HG02884 (cell line): ENCODE measurements at regions not wholly inside any gene's neighbourhood (a gene's known extent, or its start where the extent isn't known, plus 50 kb on each side); places are given as distances from the start of the nearest gene placed in this dataset.

Experiments
- ATAC-seq: cut with Tn5 transposase; IDR thresholded peaks from one replicate; pipeline ENCODE4 v1.9.1; 2021; ENCODE audit warnings: mild to moderate bottlenecking, moderate library complexity; ENCODE audit not compliant: unreplicated experiment

DNA sequence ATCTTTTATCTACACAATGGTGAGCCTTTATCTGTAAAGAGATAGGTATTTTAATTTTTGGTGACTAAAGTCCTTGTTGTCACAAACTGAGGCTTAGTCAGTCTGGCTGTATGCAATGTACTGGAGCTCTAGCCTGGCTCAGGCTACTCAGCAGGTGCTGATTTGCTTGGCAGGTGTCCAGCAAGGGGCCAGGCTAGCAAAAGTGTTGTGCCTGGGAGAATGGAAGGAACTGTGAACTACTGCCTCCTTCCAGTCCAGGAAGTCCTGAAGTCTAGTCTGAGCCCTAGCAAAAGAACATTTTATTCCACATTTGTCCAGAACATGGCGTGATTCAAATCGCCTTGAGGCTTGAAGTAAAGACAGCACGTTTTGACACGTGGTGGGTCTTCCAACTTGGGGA is 260.5 kb downstream of the CCDC85A start:
- no peak for ATAC-seq

DNA sequence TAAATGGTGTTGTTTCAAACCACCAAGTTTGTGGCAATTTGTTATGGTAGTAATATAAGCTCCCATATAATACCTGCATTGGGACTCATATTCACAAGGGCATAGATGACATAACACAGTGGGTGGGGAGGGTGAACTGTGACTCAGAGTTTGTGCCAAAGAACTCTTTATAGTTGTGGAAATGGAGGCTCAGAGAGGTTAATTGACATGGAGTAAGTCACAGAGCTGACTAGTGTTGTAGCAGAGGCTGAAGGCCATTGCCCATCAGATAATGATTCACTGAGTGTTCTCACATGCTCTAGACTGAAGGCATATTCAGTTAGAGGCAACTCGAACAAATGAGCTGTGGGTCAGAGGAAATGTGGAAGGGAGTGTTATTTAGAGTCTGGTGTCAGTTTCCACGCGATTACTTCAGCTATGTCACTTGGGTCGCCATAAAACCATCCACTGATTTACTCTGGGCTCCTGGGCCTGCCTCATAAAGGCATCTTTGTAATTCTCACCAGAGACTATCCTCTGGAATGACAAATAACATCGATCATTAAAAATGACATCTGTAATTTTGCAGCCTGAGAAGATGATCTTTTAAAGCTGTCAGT is 264.7 kb downstream of the CCDC85A start:
- ATAC-seq = no peak

DNA sequence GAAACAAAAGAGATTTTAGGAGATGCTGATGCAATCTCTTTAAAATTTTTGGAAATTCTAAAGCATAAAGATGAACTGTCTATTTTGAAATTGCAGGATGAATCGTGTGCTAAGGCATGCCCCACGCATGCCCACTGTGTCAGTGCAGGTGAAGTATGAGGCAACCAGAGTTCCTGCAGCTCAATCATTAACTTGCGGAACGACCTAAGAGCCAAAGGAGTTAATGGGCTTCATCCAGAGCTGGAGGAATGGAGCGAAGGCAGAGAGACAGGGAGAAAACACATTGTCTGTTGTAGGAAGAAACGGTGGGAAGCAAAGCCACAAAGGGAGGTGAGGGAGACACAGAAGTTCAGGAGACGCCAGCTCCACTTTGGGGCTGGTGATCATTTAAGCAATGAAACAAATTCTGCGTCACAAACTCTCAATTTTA is 265.2 kb downstream of the CCDC85A start:
- ATAC-seq = no peak

DNA sequence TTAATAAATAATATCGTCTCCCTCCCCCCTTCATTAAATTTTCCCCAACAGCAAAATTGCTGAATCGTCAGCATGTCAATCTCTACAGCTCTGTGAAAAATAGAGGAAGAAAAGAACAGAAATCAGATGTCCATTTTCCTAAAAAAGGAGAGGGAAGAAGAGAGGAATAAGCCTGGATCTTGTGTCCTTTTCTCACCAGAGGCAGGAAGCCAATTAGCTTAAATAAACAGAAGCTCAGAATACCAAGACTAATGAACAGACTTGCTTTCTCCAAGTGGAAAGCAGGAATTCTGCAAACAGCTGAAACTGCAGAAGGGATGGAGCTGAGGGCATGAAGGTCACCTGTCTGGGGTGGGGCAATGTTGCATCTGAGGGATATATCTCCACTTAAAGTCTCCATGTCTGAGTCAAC is 265.7 kb downstream of the CCDC85A start:
- no peak for ATAC-seq

DNA sequence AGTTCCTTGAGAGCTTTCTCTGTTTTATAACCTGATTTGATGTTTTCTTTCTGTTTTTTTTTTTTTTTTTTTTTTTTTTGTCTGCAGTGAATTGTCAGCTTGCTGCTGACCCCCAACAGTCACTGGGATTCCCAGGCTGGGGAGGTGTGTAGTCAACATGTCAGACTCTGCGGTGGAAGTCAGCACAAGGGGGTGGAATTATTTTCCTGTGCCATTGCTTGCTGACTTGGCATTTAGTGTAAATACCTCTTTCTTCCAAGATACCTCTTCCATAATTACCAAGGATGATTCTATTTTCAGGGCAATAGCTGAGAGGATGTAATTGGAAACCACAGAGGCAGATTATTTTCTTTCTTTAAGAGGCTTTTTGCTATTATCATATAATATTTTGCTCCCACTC is 266.3 kb downstream of the CCDC85A start:
- no peak for ATAC-seq

DNA sequence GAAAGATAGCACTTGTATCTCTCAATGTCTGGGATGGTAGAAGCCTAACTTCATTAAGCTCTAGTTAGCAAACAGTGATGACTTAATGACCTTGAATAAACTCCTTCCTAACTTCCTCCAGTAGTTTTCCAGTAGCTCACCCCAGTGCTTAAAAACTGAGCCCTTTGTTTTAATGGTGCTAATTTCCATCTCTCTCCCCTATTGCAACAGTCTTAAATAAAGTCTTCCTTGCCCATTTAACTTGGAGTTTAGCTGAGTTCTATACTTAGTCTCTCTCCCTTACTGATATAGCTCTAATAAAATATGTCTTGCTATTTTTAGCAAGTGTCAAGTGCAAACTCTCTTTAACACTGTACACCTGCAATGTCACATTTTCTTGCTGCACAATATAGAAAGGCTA is 267.0 kb downstream of the CCDC85A start:
- no peak for ATAC-seq

DNA sequence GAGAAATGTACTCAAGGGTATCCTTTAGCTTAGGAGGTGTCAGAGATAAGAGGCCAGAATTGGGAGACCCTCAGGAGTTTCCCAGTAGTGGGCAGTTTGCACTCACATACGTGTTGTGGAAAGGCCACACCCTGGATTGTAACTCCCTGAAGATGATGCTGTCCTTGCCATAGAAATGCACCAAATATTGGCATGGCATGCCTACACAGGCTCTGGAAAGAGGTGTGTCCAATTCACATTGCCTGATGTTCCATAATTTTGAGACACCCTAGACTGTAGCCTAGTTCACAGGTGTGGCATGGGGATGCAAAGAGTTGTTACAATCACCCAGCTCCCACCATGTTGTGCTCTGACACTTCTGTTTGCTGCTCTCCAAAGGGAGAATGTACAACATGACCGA is 271.9 kb downstream of the CCDC85A start:
- no peak for ATAC-seq

DNA sequence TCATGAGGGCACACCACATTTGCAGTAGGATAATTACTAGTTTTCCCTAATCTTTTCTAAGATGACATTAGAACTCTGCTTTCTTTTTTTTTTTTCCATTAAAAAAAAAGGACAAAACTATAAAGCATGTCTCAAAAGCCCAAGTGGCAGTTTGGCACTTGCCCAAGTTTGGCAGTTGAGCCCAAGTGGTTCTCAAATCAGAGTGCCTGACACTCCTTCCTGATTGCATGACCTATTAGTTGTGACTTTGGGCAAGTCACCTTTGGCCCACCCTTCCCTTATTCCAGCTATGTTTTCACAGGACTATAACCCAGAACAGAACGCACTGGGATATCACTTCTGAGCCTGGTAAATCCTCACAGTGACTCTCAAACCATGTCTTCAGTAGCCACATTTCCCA is 273.0 kb downstream of the CCDC85A start:
- ATAC-seq = no peak

DNA sequence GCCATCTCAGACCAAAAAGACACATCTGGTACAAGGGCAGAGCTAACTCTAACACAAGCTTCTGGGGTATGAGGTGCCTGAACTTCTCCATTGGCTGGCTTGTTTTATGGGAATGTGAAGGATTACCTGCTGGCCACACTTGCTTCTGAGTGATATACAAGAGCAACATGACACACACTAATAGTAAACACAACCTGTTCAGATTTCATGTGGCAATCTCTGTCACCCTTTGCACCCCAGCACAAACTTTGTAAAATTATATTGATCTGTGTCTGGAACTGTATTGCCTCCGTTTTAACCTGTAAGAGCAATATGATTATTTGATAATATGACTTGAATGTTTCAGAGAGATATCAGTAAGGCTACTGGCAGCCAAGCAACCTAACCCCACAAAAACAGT is 276.7 kb downstream of the CCDC85A start:
- ATAC-seq = no peak

DNA sequence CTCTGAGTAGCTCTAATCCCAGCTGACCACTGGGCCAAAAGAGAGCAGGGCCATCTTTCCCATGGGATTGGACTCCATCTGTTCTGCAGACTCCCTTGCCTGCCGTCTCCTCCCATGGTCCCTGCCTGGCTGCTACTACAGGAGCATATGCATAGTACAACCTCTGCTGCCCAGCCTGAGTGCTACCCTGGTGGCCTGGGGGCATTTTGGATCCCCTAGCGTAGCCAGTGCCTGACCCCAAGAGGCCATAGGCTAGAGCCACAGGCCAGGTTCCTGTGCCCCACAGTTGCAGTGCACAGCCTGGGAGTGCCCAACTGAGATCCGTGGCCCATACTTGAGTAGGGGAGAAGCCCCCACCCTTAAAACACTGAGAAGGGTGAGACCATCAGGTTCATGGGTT is 280.3 kb downstream of the CCDC85A start:
- no peak for ATAC-seq

DNA sequence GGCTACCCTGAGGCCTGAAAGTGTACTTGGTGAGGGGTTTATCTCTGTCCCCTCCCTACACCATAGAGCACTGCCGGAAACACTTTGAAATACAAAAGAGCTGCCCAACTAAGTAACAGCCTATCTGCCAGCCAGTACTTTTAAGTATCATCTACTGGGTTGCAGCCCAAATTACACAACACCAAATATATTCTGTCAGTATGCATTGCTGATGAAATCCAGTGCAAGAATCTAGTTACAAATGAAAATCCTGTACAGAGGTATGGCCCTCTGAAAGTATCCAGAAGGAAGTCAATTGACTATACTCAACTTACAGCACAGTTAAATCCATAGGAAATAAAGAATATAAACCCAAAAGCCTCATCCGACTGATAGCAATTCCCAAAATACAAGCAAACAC is 280.8 kb downstream of the CCDC85A start:
- ATAC-seq = no peak

DNA sequence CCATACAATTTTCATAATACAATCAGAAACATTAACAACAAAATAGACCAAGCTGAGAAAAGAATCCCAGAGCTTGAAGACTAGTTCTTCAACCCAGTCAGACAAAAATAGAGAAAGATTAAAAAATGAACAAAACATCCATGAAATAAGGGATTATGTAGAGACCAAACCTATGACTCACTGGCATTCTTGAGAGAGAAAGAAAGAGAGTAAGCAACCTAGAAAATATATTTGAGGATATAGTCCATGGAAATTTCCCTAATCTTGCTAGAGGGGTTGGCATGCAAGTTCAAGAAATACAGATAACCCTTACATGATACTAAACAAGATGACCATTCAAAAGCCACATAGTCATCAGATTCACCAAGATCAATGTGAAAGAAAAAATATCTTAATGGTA is 281.7 kb downstream of the CCDC85A start:
- no peak for ATAC-seq

DNA sequence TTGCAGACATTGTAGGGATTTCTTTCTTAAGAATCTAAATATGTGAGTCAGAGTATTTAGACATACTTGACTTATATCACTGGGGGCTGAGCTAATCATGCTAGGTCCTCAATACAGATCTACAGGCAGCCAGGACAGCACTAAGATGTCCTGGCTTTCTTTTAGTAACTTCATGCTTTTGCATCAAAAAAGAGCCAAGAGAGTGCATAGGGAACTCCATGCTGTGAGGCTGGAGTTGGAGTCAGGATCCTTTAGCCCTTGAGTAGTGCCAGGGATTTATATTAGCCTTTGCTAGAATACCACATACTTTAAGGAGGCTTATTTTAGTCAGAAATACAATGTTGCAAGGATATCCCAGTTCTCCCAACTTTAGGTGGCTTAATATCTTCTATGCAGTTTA is 289.7 kb downstream of the CCDC85A start:
- ATAC-seq = no peak

DNA sequence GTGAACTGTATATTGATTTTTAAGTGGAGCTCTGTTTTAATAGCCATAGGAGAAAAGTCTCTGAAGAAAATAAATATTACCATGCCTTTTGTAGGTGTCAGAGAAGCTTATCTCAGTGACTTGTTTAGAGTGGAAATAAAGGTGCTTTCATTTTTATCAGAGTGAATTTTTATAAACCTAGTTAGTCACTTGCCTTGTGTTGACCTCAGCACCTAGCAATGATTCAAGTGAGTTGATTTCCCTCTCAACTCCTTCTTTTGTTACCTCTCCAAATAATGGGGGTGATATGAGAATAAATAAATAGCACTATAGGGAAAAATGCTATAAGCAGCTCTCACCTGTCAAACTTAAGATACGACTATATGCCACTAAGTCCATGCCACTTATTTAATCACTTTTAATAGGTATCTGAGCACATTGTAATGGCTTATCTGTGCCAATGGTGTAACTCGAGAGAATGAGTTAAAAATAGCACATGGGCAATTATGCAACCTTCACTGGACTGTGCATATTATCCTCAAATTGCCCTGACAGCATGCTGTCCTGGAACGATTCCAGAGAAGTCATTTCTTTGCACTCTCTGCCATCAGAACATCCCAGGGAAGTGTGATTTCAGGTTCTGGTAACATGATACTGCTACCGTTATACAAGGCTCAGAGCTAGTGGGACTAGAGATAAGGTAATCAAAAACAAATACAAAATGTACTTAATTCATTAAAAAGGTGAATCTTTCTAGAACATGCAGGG is 290.8 kb downstream of the CCDC85A start:
- ATAC-seq = no peak

DNA sequence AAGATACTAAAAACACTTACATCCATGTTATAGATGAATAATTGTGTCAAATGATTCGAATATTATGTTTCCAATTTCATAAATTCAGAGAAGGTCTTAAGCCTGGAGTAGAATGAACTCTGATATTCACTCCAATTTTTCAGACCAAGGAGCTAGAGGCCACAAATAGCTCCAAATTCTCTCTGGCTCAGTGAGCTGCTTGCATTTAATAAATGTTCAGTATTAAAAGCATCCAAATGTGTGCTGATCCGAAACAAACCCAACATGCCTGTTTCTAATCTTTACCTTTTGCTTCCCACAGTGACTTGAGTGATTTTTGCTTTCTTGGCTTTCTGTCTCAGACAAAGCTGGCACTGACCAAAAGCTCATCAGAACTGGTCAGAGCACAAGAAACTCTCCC is 291.4 kb downstream of the CCDC85A start:
- no peak for ATAC-seq

DNA sequence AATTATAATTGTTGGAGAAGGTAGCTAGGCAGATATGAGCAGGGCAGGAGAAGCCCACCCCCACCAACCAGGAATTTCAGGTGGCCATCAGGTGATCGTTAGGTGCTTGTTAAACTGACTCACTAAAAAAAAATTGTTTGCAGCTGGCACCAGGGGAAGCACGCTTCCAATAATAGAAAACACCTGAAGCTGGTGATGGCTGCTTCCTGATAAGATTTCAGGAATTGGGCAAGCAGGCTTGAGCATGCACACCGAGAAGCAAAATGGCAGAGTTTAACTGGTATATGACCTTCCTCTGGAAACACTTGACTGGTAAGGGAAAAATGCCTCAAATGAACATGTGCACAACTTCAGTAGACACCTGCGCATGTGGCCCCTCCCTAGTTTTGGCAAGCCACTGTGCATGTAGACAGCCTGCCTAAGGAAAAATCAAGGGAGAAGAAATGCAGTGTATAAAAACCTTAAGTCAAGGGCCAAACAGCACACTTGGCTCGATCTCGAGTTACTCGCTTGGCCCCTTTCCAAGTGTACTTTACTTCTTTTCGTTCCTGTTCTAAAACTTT is 292.8 kb downstream of the CCDC85A start:
- no peak for ATAC-seq

DNA sequence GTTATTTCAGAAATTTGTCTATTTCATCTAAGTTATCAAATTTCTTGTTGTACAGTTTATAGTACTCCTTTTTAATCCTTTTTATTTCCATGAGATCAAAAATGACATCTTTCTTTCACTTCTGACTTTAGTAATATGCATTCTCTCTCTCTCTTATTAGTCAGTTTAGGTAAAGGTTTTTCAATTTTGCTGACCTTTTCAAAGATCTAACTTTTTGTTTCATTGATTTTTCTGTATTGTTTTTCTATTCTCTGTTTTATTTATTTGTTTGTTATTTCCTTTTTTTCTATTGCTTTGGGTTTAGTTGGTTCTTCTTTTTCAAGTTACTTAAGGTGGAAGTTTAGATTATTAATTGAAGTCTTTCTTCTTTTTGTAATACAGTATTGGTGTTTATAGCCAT is 294.2 kb downstream of the CCDC85A start:
- no peak for ATAC-seq

DNA sequence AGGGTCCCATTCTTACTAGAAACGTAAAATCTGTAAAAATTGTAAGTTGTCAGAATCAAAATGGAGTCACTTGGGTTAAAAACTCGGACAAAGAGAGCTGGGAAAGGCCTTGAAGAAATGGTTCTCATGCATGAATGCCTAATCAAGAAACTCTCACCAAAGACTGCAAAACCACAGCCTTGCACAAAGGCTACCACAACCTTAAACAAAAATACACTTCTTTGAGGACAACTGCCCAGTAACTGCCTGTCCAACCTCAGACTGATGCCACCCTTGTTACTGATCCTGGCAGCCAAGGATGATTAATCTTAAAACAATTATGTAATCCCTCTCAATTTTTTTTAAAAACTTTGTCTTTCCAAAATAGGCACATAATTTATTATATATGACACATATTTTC is 299.3 kb downstream of the CCDC85A start:
- no peak for ATAC-seq

DNA sequence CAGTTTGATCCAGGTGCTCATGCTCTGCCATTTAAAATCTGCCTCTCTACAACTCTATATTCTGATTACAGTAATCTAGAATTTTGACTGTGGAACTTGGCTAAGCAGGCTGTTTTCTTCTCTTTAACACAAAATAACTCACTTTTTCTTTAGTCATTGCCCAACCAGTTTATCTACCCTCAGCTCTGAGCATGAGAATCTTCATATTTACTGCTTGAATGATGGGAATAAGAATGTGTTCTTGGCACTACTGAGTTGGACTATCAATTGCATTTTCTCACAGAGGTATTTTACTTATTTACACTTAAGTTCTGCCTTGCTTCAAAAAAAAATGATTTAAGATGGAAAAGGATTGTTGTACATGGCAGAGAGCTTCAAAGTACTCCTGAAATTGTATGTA is 301.1 kb downstream of the CCDC85A start:
- ATAC-seq = no peak

DNA sequence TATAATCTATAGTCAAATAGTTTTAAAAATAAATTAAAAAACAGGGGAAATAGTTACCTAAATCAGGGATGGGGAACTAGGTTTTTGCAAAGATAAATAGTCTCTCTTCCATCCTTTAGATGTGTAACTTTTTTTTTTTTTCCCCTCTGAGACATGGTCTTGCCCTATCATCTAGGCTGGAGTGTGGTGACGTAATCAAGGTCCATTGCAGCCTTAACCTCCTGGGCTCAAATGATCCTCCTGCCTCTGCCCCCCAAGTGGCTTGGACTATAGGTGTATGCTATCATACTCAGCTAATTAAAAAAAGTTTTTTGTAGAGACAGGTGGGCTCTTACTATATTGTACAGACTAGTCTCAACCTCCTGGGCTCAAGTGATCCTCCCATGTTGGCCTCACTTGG is 316.5 kb downstream of the CCDC85A start:
- ATAC-seq = no peak

DNA sequence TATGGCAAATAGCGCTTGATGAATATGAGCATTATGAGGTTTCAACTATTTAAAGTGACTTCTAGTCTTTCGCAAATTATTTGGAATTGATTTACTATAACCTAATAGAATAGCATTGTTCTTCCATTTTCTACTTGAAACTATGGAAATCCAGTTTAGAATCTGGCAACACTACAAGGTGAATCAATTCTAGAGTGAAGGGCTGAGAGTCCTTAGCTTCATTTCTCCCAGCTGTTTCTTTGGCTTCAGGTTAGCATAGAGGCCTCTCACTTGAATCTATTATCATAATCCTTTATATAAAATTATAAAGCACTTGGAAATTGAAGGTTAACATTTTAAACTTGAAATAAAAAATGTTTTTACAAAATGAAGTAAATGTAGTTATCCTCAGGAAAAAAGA is 318.8 kb downstream of the CCDC85A start:
- ATAC-seq = no peak

DNA sequence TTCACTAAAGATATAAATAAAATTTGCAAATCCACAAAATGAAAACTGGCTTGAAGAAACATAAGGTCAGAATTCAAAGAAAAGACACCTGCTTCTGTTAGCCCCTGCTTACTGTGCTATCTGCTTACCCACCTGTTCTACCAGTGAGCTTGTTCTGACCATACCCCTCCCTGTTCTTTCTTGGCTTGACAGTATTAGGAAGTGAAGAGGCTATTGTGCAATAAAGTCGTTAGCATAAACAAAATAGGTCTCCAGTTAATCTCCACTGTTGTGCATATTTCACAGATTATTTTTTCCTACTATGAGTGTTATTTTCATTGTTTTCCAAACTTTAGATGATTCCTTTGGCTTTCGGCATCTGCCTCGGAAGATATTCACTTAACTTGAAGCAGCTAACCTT is 322.1 kb downstream of the CCDC85A start:
- no peak for ATAC-seq

DNA sequence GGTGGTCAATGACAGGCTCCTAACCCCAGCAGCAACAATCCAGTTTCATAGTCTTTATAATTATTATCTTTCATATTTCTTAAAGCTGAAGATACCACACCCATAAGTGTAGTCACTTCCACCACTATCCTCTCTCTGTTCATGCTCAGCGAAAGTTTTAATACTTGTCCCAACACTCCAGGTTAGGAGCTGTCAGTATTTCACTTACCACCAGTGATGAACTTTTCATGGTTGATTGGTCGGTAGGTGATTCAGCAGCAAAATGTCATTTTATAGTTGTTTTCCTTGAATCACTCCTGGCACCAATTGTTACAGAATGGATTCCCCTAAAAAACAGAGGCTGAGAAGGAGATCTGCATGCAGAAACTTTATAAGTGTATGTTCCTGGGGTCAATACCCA is 324.9 kb downstream of the CCDC85A start:
- no peak for ATAC-seq
